CD1c-positive myeloid dendritic cell (primary cell): ENCODE measurements at regions not wholly inside any gene's neighbourhood (a gene's known extent, or its start where the extent isn't known, plus 50 kb on each side); places are given as distances from the start of the nearest gene placed in this dataset.
"Not testable (repeated sequence)": the region's sequence is repeated elsewhere in the genome, so short reads cannot be mapped to it uniquely, and the experiment has no call there.

Source experiments
- DNase-seq: peaks from one replicate; pipeline ENCODE4 v3.0.0-alpha.2; 2016; ENCODE audit errors: extremely low spot score

DNA sequence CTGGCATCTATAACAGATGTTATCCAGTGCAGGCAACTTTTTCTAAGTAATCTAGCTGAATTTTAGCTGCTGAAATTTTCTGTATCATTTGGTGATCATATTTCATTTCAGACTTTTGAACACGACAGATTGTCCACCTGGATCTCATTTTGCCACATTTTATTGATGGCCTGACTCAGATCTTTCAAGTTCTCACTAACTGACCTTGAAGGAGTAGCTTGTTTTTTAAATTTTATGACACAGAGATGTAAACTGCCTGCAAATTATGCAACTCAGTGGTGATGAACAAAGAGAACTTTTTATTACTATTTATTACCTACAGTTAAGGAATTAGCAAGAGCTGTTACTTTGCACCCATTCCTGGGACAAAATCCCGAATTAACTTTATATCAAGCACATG is 366.4 kb downstream of the PAX1 start:
- no peak for DNase-seq

DNA sequence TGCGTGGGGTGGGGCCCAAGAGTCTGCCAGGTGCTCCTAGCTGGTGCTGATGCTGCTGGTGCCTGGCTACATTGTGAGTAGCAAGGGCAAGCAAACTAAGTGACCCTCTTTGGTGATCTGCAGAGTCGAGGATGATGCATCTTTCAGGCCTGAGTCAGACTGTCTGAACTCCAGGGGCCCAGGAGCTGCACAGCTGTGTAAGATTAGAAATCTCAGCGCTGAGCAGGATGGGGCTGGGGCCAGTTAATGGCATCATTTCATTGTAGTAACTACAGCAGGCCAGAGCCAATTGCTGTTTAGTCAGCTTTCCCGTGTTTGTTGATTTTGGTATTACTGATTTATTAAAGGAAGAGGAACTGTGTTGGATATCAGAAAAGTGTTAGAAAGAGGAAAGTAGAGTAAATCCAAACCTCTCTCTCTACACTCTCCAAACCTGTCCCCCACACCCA is 365.2 kb downstream of the PAX1 start:
- DNase-seq = no peak

DNA sequence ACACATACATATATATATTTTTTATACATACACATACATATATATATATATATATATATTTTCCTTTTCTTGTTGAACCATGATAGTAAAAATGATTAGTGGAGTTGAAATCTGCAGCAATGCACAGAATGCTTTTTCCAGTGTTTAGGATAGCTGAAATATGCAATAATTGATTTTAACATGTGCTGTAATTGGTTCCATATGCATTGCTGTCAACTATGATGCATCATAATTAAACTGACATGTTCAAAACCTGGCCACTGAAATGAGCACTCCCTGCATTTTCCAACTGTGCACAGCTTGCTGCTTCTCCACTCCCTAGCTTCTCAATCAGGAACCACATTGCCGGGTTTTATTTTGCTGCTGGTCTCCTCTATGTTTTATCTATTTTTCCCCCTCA is 358.3 kb downstream of the PAX1 start:
- DNase-seq = no peak

DNA sequence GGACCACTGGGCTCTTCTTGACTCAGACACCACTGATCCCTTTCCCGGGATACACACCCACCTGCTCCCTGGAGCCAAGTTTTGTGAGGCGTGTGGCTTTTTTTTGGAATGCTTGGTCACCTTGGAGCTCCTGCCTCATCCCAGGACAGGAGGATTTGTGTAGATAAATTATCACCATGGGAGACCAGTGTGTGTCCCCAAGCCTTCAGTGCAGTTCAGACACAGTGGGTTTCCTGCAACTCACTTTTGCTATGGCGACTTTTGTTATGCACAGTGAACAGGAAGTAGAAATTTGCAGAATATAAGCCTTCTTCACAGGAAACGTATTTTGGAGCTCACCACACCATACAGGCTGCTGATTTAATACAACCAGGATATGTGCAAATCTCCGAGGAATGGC is 357.4 kb downstream of the PAX1 start:
- DNase-seq = no peak

DNA sequence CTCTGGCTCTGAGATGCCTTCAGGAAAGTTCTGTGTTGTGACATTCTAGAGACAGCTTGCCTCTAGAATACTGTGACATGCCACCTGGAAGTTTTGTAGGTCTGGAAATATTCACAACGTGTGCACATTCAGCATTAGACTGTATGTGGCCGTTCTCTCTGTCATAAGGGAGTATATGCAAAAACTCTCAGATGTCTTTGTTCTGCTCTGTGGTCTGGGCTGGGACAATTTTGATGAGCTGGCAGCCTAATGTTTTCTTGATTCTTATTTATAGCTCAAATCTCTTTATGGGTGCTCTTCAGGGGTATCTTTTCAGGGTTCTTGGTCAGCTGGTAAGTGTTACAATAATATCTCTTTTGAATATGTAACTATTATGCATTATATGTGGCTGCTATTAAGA is 355.1 kb downstream of the PAX1 start:
- DNase-seq = no peak

DNA sequence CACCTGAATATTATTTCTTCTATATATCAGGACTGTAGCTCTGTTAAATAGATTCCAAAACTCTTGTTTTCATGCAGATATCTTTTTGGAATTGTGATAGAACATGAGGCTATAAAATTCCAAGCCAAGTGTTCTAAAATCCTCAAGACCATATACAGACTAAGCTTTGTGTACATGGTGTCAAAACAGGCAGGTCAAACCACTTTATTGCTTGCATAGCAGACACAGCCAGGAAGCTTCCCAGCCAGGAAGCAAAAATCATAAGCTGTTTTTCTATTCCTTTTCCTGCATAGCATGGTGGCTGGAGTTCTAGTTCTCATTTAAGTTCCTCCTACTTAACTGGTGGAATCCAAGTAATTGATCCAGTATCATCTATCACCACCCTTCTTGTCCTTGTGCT is 353.3 kb downstream of the PAX1 start:
- DNase-seq = no peak

DNA sequence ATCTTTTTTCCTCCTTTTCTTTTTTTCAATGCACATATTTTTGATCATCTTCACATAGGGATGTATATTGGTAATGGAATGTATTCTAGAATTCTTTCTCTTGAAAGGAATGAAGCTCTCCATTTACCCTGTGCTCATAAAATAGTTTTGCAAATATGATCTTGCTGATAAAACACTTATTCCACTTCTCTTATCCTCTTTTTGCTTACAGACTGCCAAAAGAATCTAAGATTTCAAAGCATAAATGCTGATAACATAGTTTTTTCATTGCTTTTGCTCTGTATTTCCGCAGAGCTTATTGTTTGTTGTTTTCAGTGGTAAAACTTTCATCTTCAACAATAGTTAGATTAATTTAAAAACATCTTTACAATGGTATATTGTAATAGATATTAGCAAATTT is 350.5 kb downstream of the PAX1 start:
- no peak for DNase-seq

DNA sequence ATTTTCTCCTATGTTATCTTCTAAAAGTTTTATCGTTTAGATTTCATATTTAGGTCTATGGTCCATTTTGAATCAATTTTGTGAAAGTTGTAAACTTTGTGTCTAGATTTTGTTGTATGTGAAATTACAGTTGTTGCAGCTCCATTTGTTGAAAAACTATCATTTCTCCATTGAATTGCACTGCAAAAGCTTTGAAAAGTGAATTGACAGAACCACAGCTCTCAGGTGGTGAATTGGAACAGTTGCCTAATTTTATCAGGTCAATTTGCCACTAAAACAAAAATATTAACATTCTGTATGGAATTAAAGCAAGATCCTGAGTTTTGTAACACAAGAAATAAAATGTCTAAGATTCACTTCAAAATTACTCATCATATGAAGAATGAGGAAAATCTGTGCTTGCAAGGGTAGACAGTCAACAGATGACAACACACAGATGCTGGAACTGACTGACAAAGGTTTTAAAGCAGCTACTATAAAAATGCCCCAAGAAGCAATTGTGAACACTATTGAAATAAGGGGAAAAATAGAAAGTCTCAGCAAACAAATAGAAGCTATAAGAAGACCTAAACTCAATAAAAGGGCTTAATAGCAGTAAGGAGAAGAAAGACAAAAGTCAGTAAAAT is 346.7 kb downstream of the PAX1 start:
- DNase-seq = no peak

DNA sequence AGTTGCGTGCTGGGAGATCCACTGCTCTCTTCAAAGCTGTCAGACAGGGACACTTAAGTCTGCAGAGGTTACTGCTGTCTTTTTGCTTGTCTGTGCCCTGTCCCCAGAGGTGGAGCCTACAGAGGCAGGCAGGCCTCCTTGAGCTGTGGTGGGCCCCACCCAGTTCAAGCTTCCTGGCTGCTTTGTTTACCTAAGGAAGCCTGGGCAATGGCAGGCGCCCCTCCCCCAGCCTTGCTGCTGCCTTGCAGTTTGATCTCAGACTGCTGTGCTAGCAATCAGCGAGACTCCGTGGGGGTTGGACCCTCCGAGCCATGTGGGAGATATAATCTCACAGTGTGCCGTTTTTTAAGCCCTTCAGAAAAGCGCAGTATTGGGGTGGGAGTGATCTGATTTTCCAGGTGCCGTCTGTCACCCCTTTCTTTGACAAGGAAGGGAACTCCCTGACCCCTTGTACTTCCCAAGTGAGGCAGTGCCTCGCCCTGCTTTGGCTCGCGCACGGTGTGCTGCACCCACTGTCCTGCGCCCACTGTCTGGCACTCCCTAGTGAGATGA is 340.6 kb downstream of the PAX1 start:
- not testable (repeated sequence) for DNase-seq

DNA sequence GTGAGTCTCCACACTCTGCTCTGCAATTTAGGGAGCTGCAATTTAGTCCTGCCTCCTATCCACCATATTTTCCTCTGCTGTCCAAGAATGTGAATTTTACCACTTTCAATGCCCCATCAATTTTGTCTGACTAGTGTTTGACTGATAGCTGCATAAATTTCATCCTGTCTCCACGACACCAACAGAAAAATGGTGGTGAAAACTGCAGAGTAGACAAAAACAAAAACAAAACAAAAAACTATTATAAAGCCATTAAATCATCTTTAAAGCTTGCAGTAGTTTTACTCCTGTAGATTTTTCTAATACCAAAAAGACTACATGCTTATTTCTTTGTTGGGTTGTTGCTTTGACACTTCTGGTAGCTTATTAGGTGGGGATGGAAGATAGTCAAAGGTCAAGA is 322.0 kb downstream of the PAX1 start:
- no peak for DNase-seq

DNA sequence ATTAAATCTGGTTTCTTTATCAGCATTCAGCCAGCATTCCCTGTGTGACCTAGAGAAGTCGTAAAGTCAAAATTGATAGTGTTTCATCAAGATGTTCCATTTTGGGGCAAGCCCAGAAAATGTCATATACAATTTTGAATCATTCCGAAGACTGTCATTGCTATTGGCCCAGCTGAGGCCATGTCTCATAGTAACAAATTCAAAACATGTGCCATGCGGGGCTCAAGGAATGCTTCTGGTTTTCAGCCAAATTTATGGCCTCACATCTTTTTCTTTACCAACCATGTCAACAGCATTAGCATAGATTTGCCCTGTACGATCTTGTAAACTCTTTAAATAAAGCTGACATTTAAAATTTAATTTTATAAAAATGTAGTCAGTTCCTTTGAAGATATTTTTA is 314.7 kb downstream of the PAX1 start:
- DNase-seq = no peak

DNA sequence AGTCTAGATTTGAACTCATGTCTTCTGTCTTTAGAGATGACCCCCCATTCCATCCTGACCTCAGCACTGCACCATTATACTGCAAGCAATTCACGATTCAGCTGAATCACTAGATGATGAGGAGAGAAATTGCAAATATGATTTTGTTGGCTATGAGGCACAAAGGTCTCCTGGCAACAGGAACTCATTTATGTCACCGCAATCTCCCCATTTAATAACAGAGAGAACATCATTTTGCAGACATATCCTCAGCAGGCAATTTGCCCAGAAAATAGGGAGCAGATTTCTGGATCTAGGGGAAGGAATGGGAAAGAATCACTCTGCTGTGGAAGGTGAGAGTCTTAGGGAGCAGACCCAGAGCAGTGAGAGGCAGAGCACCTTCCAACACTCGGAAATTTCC is 303.0 kb downstream of the PAX1 start:
- DNase-seq = no peak

DNA sequence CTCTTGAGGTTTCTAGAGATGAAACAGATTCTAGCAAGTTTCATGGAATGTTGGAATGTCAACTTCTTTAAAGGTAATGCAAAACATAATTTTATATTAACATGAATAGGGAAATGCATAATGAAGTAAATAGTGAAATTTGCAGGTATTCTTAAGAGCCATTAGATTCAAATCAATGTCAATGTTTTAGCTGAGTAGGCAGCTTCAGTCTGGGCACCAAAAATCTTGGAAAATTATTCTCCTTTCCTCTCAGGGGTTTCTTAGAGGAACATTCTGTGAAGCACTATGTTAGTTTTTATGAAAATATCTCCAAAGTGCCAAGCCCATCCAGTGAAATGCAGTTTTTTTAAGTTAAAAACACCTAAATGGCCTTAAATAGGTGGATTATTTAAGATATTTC is 300.8 kb downstream of the PAX1 start:
- DNase-seq = no peak

DNA sequence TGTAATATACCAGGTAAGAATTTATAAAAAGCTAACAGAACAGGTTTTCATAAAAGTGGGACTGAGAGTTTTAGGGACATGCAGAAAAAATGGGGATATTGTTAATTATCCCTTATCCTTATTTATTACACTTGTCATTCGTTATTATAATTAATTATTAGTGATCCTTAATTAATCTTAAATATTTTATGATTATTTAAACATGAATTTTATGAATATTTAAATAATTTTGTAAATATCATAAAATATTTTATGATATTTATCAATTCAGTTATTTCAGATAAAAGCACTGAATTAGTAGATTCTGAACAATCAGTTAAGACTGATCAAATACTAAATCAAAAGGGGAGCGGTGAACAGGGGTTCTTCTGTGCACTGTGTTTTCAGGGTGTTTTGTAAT is 300.1 kb downstream of the PAX1 start:
- DNase-seq = no peak

DNA sequence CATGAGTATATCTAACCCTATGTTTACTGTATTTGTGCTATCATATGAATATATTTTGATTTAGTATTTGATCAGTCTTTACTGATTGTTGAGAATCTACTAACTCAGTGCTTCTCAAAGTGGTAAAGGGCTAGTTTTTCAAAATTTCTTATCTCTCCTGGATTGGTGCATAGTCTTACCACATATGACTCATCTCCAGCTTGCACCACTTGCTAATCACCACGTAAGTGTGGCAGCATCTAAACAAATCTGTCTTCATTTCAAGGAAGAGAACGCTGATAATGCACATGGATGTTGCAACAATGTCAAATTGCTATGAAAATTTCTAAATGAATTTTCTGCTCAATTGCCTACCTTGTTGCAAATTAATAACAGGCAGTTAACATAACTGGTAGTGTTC is 299.5 kb downstream of the PAX1 start:
- no peak for DNase-seq

DNA sequence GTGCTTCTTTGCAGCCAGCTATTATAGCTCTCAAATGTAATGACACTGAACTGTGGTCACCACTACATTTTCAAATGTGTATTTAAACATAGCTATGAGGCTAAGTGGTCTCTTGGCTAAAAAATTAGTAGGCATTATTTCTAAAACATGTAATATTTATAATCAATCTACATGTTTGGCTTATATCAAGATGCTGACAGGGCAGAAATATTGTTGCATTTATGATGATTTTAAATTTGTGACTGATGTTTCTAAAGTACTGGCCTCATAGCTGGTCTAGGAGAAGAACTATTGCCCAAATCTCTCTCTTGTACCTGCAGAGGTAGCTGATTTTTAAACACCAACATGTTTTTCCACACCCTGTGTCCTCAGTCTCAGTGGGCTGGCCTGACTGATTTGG is 298.2 kb downstream of the PAX1 start:
- DNase-seq = no peak

DNA sequence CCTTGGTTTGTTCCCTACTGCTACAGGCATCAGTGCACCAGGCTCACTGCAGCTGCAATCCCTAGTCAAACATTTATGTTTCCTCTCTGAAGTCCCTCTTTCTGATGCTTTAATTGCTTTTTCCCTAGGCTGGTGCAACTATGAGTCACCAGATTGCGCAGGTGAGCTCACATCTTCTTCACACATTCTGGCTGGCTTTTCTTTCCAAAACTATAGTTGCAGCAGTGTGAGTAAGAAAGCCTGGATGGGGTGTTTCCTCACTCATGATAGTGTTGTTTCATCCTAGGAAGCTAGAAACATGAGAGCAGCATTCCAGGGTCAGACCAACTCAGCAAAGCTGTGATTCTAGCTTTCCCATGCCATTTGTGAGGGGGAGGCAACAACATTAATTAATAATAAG is 296.4 kb downstream of the PAX1 start:
- DNase-seq = no peak

DNA sequence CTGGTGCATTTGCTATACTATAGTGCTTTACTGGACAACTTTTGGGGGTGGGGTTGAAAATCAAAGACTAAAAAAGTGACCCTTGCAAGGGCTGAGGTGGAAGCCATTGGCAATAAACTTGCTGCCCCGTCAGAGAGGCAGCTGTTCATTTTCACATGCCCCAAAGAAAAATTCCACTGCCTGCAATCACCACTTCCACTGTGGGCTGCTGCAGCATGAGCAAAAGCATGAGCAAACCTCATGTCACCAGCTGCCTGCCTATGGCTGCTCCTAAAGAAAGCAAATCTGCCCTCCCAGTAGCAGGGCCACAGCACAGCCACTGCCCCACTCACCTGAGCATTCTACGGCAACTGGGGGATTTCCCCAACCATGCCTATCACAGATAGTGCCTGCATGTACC is 290.0 kb downstream of the PAX1 start:
- DNase-seq = no peak

DNA sequence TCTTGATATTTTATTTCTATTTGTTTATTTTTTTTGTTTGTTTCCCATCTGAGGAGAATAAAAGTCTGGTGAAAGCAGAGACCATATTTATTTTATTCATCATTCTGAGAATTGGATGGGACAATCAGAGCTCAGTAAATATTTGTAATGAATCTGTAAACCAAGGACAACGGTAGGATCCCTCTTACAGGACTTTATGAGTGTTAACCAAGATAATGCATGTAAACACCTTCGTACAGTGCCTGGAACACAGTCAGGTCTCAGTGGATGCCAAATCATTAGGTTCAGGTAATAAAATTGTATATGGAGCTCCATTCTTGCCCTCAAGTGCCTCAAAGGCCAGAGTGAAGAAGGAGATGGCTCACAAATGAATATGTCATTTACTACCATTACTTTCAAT is 288.7 kb downstream of the PAX1 start:
- DNase-seq = no peak

DNA sequence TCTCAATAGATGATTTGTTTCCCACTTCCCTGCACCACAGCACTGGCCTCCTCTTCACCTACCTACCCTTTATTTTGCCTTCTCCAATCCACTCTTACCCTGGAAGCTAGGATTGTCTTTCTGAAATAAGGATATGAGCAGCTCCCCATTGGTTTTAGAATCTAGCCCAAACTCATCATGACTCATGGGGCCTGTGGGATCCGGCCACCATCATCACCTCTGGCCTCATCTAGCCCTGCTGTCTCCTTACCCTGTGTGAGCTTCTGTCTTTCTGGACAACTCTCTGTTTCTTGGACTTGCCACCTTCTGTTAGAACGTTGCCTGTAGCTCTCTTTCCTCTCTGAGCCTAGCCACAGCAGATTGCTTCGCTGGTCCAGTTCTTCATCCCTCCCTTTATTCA is 277.1 kb downstream of the PAX1 start:
- no peak for DNase-seq

DNA sequence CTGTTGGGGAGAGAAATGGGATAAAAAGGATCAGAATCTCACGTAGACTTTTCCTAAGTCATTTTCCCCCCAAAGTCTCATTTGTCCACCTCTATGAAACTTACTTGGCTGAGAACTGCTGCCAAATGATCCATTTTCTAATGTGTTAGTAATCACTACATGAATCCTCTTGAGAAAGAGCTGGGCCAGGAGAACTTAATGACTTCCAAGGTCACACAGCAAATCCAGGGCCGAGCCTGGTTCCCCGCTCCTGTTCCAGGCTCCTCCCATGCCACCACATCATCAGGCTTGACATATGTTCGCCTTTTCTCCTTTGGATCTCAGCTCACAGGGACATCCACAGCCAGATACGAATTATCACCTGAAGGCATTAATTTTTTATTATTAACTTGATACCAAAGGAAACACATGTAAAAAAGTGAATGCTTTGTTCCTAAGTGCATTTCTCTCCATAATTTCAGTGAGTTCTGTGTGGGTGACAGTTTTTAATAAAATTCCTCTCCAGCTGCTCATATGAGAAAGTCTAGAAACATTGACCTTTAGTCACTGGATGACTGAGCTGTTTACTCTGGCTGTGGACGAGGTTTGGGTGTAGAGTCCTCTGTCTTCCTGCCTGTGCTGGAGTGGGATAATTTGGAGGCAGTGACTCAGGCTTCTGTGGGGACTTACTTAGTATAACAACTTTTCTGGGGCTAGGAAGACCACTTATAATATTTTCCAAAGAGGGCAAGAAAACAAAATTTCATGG is 276.3 kb downstream of the PAX1 start:
- no peak for DNase-seq

DNA sequence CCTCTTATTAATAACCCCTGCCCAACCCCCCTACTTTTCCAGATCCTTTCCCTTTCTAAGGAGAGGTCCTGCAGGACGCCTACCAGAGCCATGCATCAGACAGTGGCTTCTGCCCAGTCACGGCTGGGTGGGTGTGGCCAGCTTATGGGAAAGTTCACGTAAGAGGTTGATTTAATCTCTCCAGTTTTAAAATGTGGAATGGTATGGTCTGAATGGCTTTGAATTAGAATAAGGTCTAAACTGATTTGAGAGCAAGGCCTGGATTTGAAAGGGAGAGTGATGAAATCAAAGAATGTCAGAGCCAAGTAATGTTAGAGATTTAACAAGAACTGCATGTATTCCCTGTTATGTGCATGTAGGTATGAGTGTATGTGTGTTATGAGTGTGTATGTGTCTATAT is 275.7 kb downstream of the PAX1 start:
- DNase-seq = no peak

DNA sequence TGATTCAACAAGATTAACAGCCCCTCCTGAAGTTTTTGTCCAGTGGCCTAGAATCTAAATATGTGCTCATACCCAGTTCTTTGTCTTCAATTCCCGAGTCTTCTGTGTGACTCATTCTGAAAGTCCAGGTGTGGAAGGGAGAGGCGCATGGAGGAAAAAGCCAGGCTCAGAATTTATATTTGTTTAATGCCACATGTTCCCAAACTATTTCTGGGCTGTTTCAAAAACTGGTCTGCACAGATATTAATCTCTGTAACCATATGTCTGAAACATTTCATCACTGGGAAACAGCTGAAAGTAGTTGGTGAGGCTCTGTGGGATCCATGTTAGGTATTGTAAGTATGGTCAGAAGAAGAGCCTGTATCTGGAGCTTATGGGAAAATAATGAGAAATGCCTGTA is 266.0 kb downstream of the PAX1 start:
- DNase-seq = no peak

DNA sequence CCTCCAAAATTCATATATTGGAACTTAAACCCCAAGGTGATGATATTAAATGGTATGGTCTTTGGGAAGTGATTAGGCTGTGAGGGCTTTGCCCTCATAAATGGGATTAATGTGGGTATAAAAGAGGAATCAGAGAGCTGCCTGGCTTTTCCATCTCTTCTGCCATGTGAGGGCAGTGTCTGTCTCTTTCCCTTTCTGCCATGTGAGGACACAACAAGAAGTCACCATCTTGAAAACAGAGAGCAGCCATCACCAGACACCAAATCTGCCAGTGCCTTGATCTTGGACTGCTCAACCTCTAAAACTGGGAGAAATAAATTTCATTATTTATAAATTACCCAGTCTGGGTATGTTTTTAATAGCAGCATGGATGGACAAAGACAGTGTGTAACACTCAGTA is 263.0 kb downstream of the PAX1 start:
- no peak for DNase-seq
